ENCODE measurements at regions not wholly inside any gene's neighbourhood (a gene's known extent, or its start where the extent isn't known, plus 50 kb on each side); places are given as distances from the start of the nearest gene placed in this dataset.

GRCh38 chr6:74466572-74466971, 739.3 kb downstream of the COL12A1 start:
- TF ChIP-seq CTCF (IDR thresholded peaks at IDR 0.05; ENCODE audit: borderline replicate concordance, extremely low read depth, low read length, poor library complexity, severe bottlenecking) (no peak), EZH2 (IDR thresholded peaks at IDR 0.05; ENCODE audit: borderline replicate concordance, low read depth, low read length, severe bottlenecking) (no peak)
